Prostate gland (tissue), 2 donors: ENCODE measurements at regions not wholly inside any gene's neighbourhood (a gene's known extent, or its start where the extent isn't known, plus 50 kb on each side); places are given as distances from the start of the nearest gene placed in this dataset.

Source experiments
- DNase-seq: peaks from one replicate; pipeline ENCODE4 v3.0.0-alpha.2; 2019; ENCODE audit warnings: low spot score
- H3K27ac ChIP-seq, 2 donors: fragments of 200-600 bp; sonication (generic); 2 replicates each; pipeline ENCODE4 v1.5.1; 2017 to 2019
- H3K27me3 ChIP-seq: fragments of 200-600 bp; sonication (generic); replicated peaks from 2 replicates; pipeline ENCODE4 v1.5.1; 2019; ENCODE audit not compliant: insufficient read depth
- H3K36me3 ChIP-seq, 2 donors: fragments of 200-600 bp; sonication (generic); 1 replicate in 1 of 2; 2 replicates in 1 of 2; pipeline versions ENCODE4 v1.5.1 to v1.8.1; 2017 to 2019
- H3K4me1 ChIP-seq: fragments of 200-600 bp; sonication (generic); replicated peaks from 2 replicates; pipeline ENCODE4 v1.5.1; 2019
- H3K4me3 ChIP-seq, 2 donors: fragments of 200-600 bp; sonication (generic); 2 replicates each; pipeline ENCODE4 v1.5.1; 2017 to 2019
- H3K9me3 ChIP-seq: fragments of 200-600 bp; sonication (generic); 2 replicates; pipeline ENCODE4 v1.5.1; 2017
- POLR2A ChIP-seq: fragments of 450-650 bp; IDR thresholded peaks from one replicate; pipeline ENCODE4 v1.6.1; 2016; ENCODE audit warnings: antibody characterized with exemption, mild to moderate bottlenecking
- POLR2AphosphoS5 ChIP-seq: sonication (generic); formaldehyde crosslinking; IDR thresholded peaks from one replicate; pipeline ENCODE4 v1.6.1; 2017; ENCODE audit warnings: antibody characterized with exemption
- WGBS: methylation state at CpG from one replicate; pipeline ENCODE4 v1.1.5; 2018; 5-methylcytosine and 5-hydroxymethylcytosine counted together
- intact Hi-C: fragments of 100-400 bp; cut with DNase I; formaldehyde crosslinking; loops from one replicate; pipeline ENCODE4 v1.14.2; 2022
- TF ChIP-seq, protein P1 (sequence below), 4 experiments: fragments of 200-600 bp in 2 of 4; fragments of 450-650 bp in 2 of 4; sonication (generic) in 2 of 4; IDR thresholded peaks; 1 replicate in 3 of 4; 2 replicates in 1 of 4; pipeline ENCODE4 v1.5.1; 2016 to 2019; ENCODE audit warnings: antibody characterized with exemption in 4 of 4, mild to moderate bottlenecking in 2 of 4, moderate library complexity in 2 of 4

- intact Hi-C loops: no loop called here
- Histone ChIP-seq H3K27me3 (no peaks in the 10 kb centered on the region), H3K9me3 (no peaks in the 10 kb centered on the region), H3K27ac (no peak overlapping the region), H3K4me3 (no peak overlapping the region), H3K36me3 (no peaks in the 10 kb centered on the region), H3K4me1 (no peaks in the 10 kb centered on the region)
- TF ChIP-seq POLR2A (no peak), POLR2AphosphoS5 (no peak)
- TF ChIP-seq, protein P1, sequence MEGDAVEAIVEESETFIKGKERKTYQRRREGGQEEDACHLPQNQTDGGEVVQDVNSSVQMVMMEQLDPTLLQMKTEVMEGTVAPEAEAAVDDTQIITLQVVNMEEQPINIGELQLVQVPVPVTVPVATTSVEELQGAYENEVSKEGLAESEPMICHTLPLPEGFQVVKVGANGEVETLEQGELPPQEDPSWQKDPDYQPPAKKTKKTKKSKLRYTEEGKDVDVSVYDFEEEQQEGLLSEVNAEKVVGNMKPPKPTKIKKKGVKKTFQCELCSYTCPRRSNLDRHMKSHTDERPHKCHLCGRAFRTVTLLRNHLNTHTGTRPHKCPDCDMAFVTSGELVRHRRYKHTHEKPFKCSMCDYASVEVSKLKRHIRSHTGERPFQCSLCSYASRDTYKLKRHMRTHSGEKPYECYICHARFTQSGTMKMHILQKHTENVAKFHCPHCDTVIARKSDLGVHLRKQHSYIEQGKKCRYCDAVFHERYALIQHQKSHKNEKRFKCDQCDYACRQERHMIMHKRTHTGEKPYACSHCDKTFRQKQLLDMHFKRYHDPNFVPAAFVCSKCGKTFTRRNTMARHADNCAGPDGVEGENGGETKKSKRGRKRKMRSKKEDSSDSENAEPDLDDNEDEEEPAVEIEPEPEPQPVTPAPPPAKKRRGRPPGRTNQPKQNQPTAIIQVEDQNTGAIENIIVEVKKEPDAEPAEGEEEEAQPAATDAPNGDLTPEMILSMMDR (IDR thresholded peaks at IDR 0.05): no peak
- 92% methylated on average over 17 of the region's 17 CpGs for WGBS
- DNase-seq: no peak
Measured at GRCh38 chr2:15766911-15767597, 173.3 kb upstream of the MYCN start.

DNA sequence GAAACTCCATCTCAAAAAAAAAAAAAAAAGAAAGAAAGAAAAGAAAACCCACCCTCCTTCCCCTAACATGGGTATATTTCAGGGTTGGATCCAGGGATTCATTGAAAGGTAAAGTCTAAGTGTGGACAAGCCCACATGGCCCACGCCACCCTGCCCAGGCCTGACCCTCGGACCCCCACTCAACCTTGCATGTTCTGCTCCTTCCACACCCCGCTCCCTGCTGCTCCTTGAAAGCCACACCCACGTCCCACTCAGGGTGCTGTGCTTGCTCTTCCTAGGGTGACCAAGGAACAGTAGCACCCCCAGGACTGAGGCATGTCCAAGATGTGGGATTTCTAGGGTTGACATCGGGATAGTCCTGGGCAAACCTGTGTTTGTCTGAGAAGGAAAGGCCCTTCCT, 172.7 kb upstream of the MYCN start:
- no peaks in the 10 kb centered on the region for H3K4me1 ChIP-seq
- H3K4me3 ChIP-seq: no peak overlapping the region
- H3K27ac ChIP-seq: no peak overlapping the region
- WGBS: 93% methylated on average over 5 of the region's 5 CpGs
- no peak for TF ChIP-seq POLR2A
- TF ChIP-seq, protein P1 (IDR thresholded peaks at IDR 0.05): no peak
- no peak for TF ChIP-seq POLR2AphosphoS5
- intact Hi-C loops: no loop called here
- no peaks in the 10 kb centered on the region for H3K36me3 ChIP-seq
- DNase-seq: no peak
- H3K27me3 ChIP-seq: no peaks in the 10 kb centered on the region
- no peaks in the 10 kb centered on the region for H3K9me3 ChIP-seq

- WGBS: 87% methylated on average over 7 of the region's 7 CpGs
- no peak overlapping the region for H3K4me3 ChIP-seq
- intact Hi-C loops: no loop called here
- no peak overlapping the region for H3K27ac ChIP-seq
- TF ChIP-seq POLR2AphosphoS5: no peak
- TF ChIP-seq POLR2A: no peak
- TF ChIP-seq, protein P1 (IDR thresholded peaks at IDR 0.05): no peak
- no peaks in the 10 kb centered on the region for H3K9me3 ChIP-seq
- H3K4me1 ChIP-seq: no peaks in the 10 kb centered on the region
- no peaks in the 10 kb centered on the region for H3K36me3 ChIP-seq
- H3K27me3 ChIP-seq: no peaks in the 10 kb centered on the region
- no peak for DNase-seq
Measured at GRCh38 chr2:15768142-15768541, 172.2 kb upstream of the MYCN start.

DNA sequence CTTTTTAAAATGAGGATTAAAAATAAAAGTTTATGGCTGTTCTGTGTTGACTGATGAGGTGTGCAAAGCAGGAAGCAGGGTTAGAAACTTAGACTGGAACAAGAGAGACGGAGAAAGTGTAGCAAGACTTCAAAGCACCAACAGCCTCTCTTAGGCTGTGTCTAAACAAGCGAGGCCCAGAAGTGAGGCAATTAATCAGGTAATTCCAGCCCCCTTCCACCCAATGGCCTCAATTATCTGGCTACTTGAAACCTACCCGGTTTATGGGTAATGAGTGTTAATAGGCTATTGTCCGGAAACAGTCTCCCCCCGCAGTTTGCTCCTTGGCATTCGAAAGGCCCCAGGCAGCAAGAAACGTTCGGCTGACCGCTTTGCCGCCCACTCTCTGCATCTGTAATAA, 171.7 kb upstream of the MYCN start:
- no peak for DNase-seq
- no peak overlapping the region for H3K27ac ChIP-seq
- H3K4me3 ChIP-seq: no peak overlapping the region
- intact Hi-C loops: no loop called here
- H3K36me3 ChIP-seq: no peaks in the 10 kb centered on the region
- H3K4me1 ChIP-seq: no peaks in the 10 kb centered on the region
- no peaks in the 10 kb centered on the region for H3K27me3 ChIP-seq
- TF ChIP-seq, protein P1 (IDR thresholded peaks at IDR 0.05): no peak
- no peak for TF ChIP-seq POLR2A
- no peak for TF ChIP-seq POLR2AphosphoS5
- no peaks in the 10 kb centered on the region for H3K9me3 ChIP-seq
- WGBS: 57% methylated on average over 10 of the region's 10 CpGs

DNA sequence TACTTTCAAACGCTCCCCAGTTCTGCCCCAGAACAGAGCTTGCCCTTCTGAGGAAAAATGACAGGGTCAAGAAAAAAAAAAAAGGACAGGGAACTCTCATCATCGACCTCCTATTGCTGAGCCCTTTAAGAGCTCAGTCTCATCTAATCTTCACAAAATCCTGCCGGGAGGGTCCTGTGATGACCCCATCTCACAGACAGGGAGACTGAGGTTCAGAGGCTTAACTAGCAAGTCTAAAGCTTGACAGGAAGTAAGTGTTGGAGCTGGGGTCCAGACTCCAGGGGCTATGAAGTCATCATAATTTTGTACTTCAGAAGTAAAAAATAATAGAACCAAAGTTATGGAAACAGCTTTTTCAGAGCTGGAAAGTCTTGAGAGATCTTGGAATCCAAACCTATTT, 171.1 kb upstream of the MYCN start:
- Histone ChIP-seq H3K36me3 (no peaks in the 10 kb centered on the region), H3K27me3 (no peaks in the 10 kb centered on the region), H3K9me3 (no peaks in the 10 kb centered on the region), H3K4me1 (no peaks in the 10 kb centered on the region), H3K4me3 (no peak overlapping the region), H3K27ac (no peak overlapping the region)
- no peak for DNase-seq
- 88% methylated on average over 3 of the region's 3 CpGs for WGBS
- TF ChIP-seq POLR2AphosphoS5 (no peak), POLR2A (no peak)
- TF ChIP-seq, protein P1 (IDR thresholded peaks at IDR 0.05): no peak
- intact Hi-C loops: no loop called here
